ENCODE measurements at regions not wholly inside any gene's neighbourhood (a gene's known extent, or its start where the extent isn't known, plus 50 kb on each side); places are given as distances from the start of the nearest gene placed in this dataset.

- TF ChIP-seq CTCF (IDR thresholded peaks at IDR 0.05), result no peak
- TF ChIP-seq POLR2AphosphoS5 (IDR thresholded peaks at IDR 0.05), result no peak
- TF ChIP-seq EP300 (IDR thresholded peaks at IDR 0.05), result no peak
Observed at GRCh38 chr15:77844798-77845446, 212.2 kb upstream of the LINGO1 start.
